ENCODE measurements at regions not wholly inside any gene's neighbourhood (a gene's known extent, or its start where the extent isn't known, plus 50 kb on each side); places are given as distances from the start of the nearest gene placed in this dataset.

- TF ChIP-seq, protein P1, sequence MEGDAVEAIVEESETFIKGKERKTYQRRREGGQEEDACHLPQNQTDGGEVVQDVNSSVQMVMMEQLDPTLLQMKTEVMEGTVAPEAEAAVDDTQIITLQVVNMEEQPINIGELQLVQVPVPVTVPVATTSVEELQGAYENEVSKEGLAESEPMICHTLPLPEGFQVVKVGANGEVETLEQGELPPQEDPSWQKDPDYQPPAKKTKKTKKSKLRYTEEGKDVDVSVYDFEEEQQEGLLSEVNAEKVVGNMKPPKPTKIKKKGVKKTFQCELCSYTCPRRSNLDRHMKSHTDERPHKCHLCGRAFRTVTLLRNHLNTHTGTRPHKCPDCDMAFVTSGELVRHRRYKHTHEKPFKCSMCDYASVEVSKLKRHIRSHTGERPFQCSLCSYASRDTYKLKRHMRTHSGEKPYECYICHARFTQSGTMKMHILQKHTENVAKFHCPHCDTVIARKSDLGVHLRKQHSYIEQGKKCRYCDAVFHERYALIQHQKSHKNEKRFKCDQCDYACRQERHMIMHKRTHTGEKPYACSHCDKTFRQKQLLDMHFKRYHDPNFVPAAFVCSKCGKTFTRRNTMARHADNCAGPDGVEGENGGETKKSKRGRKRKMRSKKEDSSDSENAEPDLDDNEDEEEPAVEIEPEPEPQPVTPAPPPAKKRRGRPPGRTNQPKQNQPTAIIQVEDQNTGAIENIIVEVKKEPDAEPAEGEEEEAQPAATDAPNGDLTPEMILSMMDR (IDR thresholded peaks at IDR 0.05) = no peak
- no peak overlapping the region for H3K27ac ChIP-seq
- no peak overlapping the region for H3K9ac ChIP-seq
- no peaks in the 10 kb centered on the region for H3K36me3 ChIP-seq (ENCODE audit: control insufficient read depth, insufficient read depth, low read length)
- no peaks in the 10 kb centered on the region for H3K79me2 ChIP-seq
- H2AFZ ChIP-seq = peak overlapping the region; percentile 11
- H3K9me3 ChIP-seq (ENCODE audit: control insufficient read depth, low read length) = no peaks in the 10 kb centered on the region
- no peaks in the 10 kb centered on the region for H3K27me3 ChIP-seq (ENCODE audit: control insufficient read depth, insufficient read depth, low read length)
- no peak overlapping the region for H3K4me2 ChIP-seq (ENCODE audit: low read length)
- no peak overlapping the region for H3K4me3 ChIP-seq (ENCODE audit: low read depth, low read length)
- H3K4me1 ChIP-seq = no peaks in the 10 kb centered on the region
These were observed 407.8 kb downstream of the TUSC7 start for GRCh38 chr3:117117188-117117936.

DNA sequence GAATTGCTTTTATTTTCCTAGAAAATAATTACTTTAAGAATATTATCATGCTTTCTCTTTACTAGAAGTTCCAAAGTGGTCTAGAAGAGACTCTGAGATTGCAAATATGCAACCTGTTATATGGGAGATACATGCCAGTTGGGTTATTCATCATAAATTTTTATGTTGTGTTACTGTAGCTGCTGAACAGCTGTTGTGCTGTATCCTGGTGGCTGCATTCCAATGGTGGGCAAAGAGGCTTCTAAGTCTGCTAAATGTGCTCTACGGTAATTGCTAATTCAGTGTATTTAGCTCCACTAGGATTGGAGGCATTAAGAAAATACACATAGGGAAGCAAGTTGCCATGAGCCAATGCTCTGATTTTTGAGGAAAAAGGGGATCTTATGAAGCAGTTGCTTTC, 409.0 kb downstream of the TUSC7 start:
- no peak overlapping the region for H3K27ac ChIP-seq
- no peak overlapping the region for H3K4me3 ChIP-seq (ENCODE audit: low read depth, low read length)
- H3K4me1 ChIP-seq = no peaks in the 10 kb centered on the region
- no peaks in the 10 kb centered on the region for H3K36me3 ChIP-seq (ENCODE audit: control insufficient read depth, insufficient read depth, low read length)
- no peak overlapping the region for H3K4me2 ChIP-seq (ENCODE audit: low read length)
- H3K79me2 ChIP-seq = no peaks in the 10 kb centered on the region
- TF ChIP-seq, protein P1 (IDR thresholded peaks at IDR 0.05) = no peak
- H2AFZ ChIP-seq = no peak overlapping the region
- no peak overlapping the region for H3K9ac ChIP-seq
- no peaks in the 10 kb centered on the region for H3K27me3 ChIP-seq (ENCODE audit: control insufficient read depth, insufficient read depth, low read length)
- H3K9me3 ChIP-seq (ENCODE audit: control insufficient read depth, low read length) = no peaks in the 10 kb centered on the region

DNA sequence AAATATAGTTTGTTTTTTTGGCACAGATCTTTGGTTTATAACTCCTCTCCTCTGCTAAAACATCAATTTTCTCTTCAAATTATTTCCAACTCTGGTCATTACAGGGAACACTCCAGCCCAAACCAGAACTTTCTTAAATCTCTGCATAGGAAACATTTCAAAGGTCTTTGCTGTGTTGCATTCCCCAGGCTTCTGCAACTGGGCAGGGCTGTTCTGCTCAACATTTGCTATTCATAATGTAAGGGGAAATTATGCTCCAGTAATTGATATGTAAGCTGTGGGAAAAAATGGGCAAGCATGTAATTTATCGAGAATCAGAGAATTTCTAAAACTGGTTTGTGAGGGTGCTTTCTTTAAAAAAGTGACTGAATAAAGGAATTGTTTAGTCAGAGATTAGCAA, 410.4 kb downstream of the TUSC7 start:
- Histone ChIP-seq H3K79me2 (no peaks in the 10 kb centered on the region), H3K4me1 (no peaks in the 10 kb centered on the region), H2AFZ (no peak overlapping the region), H3K9me3 (ENCODE audit: control insufficient read depth, low read length) (no peaks in the 10 kb centered on the region), H3K4me3 (ENCODE audit: low read depth, low read length) (no peak overlapping the region), H3K36me3 (ENCODE audit: control insufficient read depth, insufficient read depth, low read length) (no peaks in the 10 kb centered on the region), H3K27me3 (ENCODE audit: control insufficient read depth, insufficient read depth, low read length) (no peaks in the 10 kb centered on the region), H3K9ac (no peak overlapping the region), H3K4me2 (ENCODE audit: low read length) (no peak overlapping the region), H3K27ac (no peak overlapping the region)
- TF ChIP-seq, protein P1 (IDR thresholded peaks at IDR 0.05) = no peak

DNA sequence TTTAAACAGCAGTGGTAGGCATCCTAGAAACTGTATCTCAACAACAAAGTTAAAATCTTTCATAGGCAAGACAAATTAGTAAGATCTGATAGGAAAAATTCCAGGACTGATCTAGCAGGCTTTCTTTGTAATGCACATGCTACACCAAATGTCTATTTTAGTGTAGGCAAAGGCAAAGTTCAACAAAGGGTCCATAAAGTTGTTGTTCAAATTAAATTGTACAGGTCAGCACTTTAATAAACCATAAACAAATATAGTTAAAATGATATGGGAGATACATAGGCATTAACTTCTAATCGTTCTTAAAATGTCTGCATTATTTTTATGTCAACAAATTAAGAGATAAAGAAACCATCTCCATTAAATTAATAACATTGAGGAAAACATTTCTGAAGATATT, 413.0 kb downstream of the TUSC7 start:
- H2AFZ ChIP-seq = no peak overlapping the region
- no peaks in the 10 kb centered on the region for H3K79me2 ChIP-seq
- no peak overlapping the region for H3K4me3 ChIP-seq (ENCODE audit: low read depth, low read length)
- no peaks in the 10 kb centered on the region for H3K27me3 ChIP-seq (ENCODE audit: control insufficient read depth, insufficient read depth, low read length)
- H3K9ac ChIP-seq = no peak overlapping the region
- no peaks in the 10 kb centered on the region for H3K4me1 ChIP-seq
- no peak overlapping the region for H3K4me2 ChIP-seq (ENCODE audit: low read length)
- H3K36me3 ChIP-seq (ENCODE audit: control insufficient read depth, insufficient read depth, low read length) = no peaks in the 10 kb centered on the region
- H3K27ac ChIP-seq = no peak overlapping the region
- no peaks in the 10 kb centered on the region for H3K9me3 ChIP-seq (ENCODE audit: control insufficient read depth, low read length)
- TF ChIP-seq, protein P1 (IDR thresholded peaks at IDR 0.05) = no peak

DNA sequence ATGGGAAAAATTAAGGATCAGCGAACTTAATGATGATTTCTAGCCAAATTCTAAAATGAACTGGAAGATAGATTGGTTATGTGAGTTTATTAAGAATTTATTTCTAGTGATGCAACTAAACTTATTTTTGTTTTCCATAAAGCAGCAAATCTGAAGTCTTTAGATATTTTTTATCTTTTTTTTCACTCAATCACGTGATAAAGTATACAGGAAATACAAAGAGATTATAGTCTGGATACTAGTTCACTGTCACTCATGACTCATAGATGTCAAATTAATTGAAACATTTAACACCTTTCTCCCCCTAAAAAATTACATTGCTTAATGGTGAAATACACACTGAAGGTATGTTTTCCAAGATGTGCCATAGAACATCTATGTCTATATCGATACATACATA, 416.9 kb downstream of the TUSC7 start:
- Histone ChIP-seq H3K9ac (no peak overlapping the region), H3K9me3 (ENCODE audit: control insufficient read depth, low read length) (no peaks in the 10 kb centered on the region), H3K27ac (no peak overlapping the region), H3K27me3 (ENCODE audit: control insufficient read depth, insufficient read depth, low read length) (no peaks in the 10 kb centered on the region), H3K4me1 (no peaks in the 10 kb centered on the region), H3K79me2 (no peaks in the 10 kb centered on the region), H3K4me3 (ENCODE audit: low read depth, low read length) (no peak overlapping the region), H3K36me3 (ENCODE audit: control insufficient read depth, insufficient read depth, low read length) (no peaks in the 10 kb centered on the region), H2AFZ (no peak overlapping the region), H3K4me2 (ENCODE audit: low read length) (no peak overlapping the region)
- TF ChIP-seq, protein P1 (IDR thresholded peaks at IDR 0.05) = no peak

Measured in parathyroid adenoma (tissue), 2 donors.